ENCODE measurements at regions not wholly inside any gene's neighbourhood (a gene's known extent, or its start where the extent isn't known, plus 50 kb on each side); places are given as distances from the start of the nearest gene placed in this dataset.

DNA sequence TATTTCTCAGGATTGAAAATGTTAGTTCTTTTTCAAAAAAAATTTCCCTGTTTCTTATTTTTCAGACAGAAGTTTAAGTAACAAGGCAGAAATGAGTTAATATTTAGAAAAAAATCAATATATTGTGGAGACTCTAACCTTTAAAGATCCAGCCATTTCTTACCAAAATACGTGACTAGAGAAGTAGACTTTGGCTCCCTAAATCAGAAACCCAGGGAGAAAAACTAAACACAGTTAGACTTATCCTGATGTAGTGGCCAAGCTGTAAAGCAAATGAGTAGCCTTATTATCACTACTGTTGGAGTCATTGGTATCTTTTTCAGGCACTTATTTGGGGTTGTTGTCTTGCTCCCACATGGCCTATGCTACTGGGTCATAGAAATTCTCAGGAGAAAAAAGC lies 1556.4 kb upstream of the ADGRL3 start:
- DNase-seq (no peak), ATAC-seq (no peak)
- no peak overlapping the region for H3K27ac ChIP-seq
- WGBS, 4 donors, result 64 to 84% (median 80%) methylated on average over 1 of the region's 1 CpG
- H3K27me3 ChIP-seq, result no peaks in the 10 kb centered on the region
- peaks cover 0 to 10% (median 0%) of the 10 kb centered on the region in 12 donors for H3K9me3 ChIP-seq
- no peak overlapping the region for H3K4me3 ChIP-seq
- no peaks in the 10 kb centered on the region for H3K4me1 ChIP-seq
- TF ChIP-seq, protein P1, sequence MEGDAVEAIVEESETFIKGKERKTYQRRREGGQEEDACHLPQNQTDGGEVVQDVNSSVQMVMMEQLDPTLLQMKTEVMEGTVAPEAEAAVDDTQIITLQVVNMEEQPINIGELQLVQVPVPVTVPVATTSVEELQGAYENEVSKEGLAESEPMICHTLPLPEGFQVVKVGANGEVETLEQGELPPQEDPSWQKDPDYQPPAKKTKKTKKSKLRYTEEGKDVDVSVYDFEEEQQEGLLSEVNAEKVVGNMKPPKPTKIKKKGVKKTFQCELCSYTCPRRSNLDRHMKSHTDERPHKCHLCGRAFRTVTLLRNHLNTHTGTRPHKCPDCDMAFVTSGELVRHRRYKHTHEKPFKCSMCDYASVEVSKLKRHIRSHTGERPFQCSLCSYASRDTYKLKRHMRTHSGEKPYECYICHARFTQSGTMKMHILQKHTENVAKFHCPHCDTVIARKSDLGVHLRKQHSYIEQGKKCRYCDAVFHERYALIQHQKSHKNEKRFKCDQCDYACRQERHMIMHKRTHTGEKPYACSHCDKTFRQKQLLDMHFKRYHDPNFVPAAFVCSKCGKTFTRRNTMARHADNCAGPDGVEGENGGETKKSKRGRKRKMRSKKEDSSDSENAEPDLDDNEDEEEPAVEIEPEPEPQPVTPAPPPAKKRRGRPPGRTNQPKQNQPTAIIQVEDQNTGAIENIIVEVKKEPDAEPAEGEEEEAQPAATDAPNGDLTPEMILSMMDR (IDR thresholded peaks at IDR 0.05), result no peak
- no peak for TF ChIP-seq POLR2A (IDR thresholded peaks at IDR 0.05)
- no peaks in the 10 kb centered on the region for H3K36me3 ChIP-seq
- intact Hi-C loops (cut with DNase I), result no loop called here

DNA sequence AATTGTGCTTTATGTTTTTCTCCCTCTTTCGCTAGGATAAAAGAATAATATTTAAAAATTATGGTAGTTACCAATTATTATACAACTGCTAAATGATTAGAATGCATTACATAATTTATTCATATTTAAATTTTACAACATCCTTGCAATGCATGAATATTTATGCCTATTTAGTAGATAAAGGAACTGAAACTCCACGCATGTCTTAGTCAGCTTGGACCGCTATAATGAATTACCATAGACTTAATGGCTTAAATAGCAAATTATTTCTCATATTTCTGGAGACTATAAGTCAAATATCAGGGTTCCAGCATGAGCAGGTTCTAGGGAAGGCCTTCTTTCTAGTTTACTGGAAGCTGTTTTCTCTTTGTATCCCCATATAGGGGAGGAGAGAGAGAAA lies 1555.4 kb upstream of the ADGRL3 start:
- 88 to 91% (median 90%) methylated on average over 3 of the region's 3 CpGs for WGBS, 4 donors
- H3K4me3 ChIP-seq, result no peak overlapping the region
- no peaks in the 10 kb centered on the region for H3K36me3 ChIP-seq
- intact Hi-C loops (cut with DNase I), result no loop called here
- no peak overlapping the region for H3K27ac ChIP-seq
- TF ChIP-seq, protein P1 (IDR thresholded peaks at IDR 0.05), result no peak
- no peak for TF ChIP-seq POLR2A (IDR thresholded peaks at IDR 0.05)
- DNase-seq (no peak), ATAC-seq (no peak)
- no peaks in the 10 kb centered on the region for H3K27me3 ChIP-seq
- peaks cover 0 to 6% (median 0%) of the 10 kb centered on the region in 12 donors for H3K9me3 ChIP-seq
- no peaks in the 10 kb centered on the region for H3K4me1 ChIP-seq

DNA sequence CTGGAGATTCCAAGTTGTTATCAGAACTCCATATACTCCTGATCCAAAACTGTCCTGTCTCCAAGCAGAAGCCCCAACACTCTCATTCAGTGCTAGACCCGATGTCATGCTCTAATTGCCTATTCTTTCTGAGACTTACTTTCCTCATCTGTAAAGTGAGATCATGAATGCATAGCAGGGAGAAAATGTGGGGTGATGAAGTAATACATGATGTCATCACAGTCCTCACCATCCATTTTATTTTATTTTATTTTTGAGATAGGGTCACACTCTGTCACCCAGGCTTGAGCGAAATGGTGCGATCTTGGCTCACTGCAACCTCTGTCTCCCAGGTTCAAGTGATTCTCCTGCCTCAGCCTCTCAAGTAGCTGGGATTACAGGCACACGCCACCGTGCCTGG lies 1554.0 kb upstream of the ADGRL3 start:
- WGBS, 4 donors, result 88 to 93% (median 91%) methylated on average over 5 of the region's 5 CpGs
- DNase-seq (no peak), ATAC-seq (no peak)
- Histone ChIP-seq H3K27ac (no peak overlapping the region), H3K27me3 (no peaks in the 10 kb centered on the region), H3K36me3 (no peaks in the 10 kb centered on the region), H3K4me1 (no peaks in the 10 kb centered on the region), H3K4me3 (no peak overlapping the region), H3K9me3 (peaks cover 0 to 6% (median 0%) of the 10 kb centered on the region in 12 donors)
- intact Hi-C loops (cut with DNase I), result no loop called here
- TF ChIP-seq, protein P1 (IDR thresholded peaks at IDR 0.05), result no peak
- TF ChIP-seq POLR2A (IDR thresholded peaks at IDR 0.05), result no peak

DNA sequence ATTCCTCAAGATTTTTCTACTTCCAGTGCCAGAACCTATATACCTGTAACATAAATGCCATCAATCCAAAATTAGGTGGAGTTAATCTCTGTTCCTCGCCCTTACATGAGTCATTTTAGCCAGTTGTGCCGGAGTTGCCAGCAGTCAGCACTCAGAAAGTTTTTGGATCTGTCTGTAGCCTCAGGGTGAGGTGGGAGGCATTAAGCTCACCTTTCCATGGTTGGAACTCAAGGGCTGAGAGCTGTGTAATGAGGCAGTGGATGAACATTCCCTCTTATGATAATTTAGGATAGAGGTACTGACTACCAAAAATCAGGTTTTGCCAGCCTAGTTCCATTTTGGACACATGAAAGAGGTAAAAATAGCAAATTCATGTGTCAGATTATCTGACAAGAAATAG lies 1553.1 kb upstream of the ADGRL3 start:
- H3K4me1 ChIP-seq, result no peaks in the 10 kb centered on the region
- TF ChIP-seq, protein P1 (IDR thresholded peaks at IDR 0.05), result no peak
- no peak for TF ChIP-seq POLR2A (IDR thresholded peaks at IDR 0.05)
- H3K4me3 ChIP-seq, result no peak overlapping the region
- intact Hi-C loops (cut with DNase I), result no loop called here
- no peak overlapping the region for H3K27ac ChIP-seq
- no peak for DNase-seq
- ATAC-seq, result no peak
- peaks cover 0 to 8% (median 0%) of the 10 kb centered on the region in 12 donors for H3K9me3 ChIP-seq
- H3K27me3 ChIP-seq, result no peaks in the 10 kb centered on the region
- no peaks in the 10 kb centered on the region for H3K36me3 ChIP-seq
- WGBS, 4 donors, result 68 to 81% (median 76%) methylated on average over 2 of the region's 2 CpGs

All from heart left ventricle (tissue), 16 donors.